H1 (cell line): ENCODE measurements at regions not wholly inside any gene's neighbourhood (a gene's known extent, or its start where the extent isn't known, plus 50 kb on each side); places are given as distances from the start of the nearest gene placed in this dataset.

ENCODE experiments used
- CTCF ChIA-PET: fragments of 300-600 bp; sonication (Branson Sonifier 250); formaldehyde crosslinking; loops from one replicate; lab custom pipeline; 2021; ENCODE audit not compliant: partially characterized antibody; lab: Charles Lee
- POLR2A ChIA-PET: fragments of 300-600 bp; sonication (Branson Sonifier 250); formaldehyde crosslinking; loops from one replicate; lab custom pipeline; 2021; ENCODE audit warnings: inconsistent platforms; ENCODE audit not compliant: partially characterized antibody; lab: Charles Lee
- DNase-seq, 2 experiments: peaks; one replicate each; pipeline versions ENCODE4 v3.0.0 to v3.0.0-alpha.2; 2010 to 2022; ENCODE audit warnings: low spot score in 2 of 2, low read depth in 1 of 2, mixed read lengths in 1 of 2
- FAIRE-seq: peaks from 2 replicates; lab custom pipeline; 2011; peaks lifted over from hg19 to GRCh38; lab: Jason Lieb, UNC
- H2AFZ ChIP-seq: 2 replicates; pipeline ENCODE4 v1.8.1; 2012; ENCODE audit warnings: low read length, inconsistent platforms
- H2AK5ac ChIP-seq: 2 replicates; pipeline ENCODE4 v1.6.1; 2013; ENCODE audit warnings: low read depth, low read length
- H2BK120ac ChIP-seq: replicated peaks from 2 replicates; pipeline ENCODE3; 2013; ENCODE audit warnings: low read depth, low read length, inconsistent platforms
- H2BK12ac ChIP-seq: 2 replicates; pipeline ENCODE4 v1.6.1; 2013; ENCODE audit warnings: low read depth, low read length
- H2BK15ac ChIP-seq: 2 replicates; pipeline ENCODE4 v1.6.1; 2013; ENCODE audit warnings: low read length
- H2BK20ac ChIP-seq: 2 replicates; pipeline ENCODE4 v1.6.1; 2013; ENCODE audit warnings: low read length
- H2BK5ac ChIP-seq: 2 replicates; pipeline ENCODE4 v1.6.1; 2013; ENCODE audit warnings: low read depth, low read length
- H3K14ac ChIP-seq: 2 replicates; pipeline ENCODE4 v1.6.1; 2013; ENCODE audit warnings: inconsistent platforms; ENCODE audit not compliant: insufficient read length
- H3K18ac ChIP-seq: 2 replicates; pipeline ENCODE4 v1.6.1; 2013; ENCODE audit warnings: low read length; ENCODE audit errors: extremely low read depth
- H3K23ac ChIP-seq: 2 replicates; pipeline ENCODE4 v1.6.1; 2013; ENCODE audit warnings: inconsistent platforms; ENCODE audit not compliant: insufficient read length
- H3K23me2 ChIP-seq: 2 replicates; pipeline ENCODE4 v1.6.1; 2013; ENCODE audit warnings: low read depth, low read length
- H3K27ac ChIP-seq: 2 replicates; pipeline ENCODE4 v1.6.1; 2011; ENCODE audit warnings: low read depth, low read length, inconsistent platforms
- H3K27me3 ChIP-seq, 4 experiments: replicated peaks in 1 of 4; 1 replicate in 1 of 4; 2 replicates in 3 of 4; pipeline versions ENCODE4 v1.6.1 to v1.8.1; 2011 to 2013; ENCODE audit warnings: low read length in 3 of 4, mild to moderate bottlenecking in 3 of 4, inconsistent platforms in 2 of 4, mixed read lengths in 2 of 4, moderate library complexity in 1 of 4; ENCODE audit not compliant: control insufficient read depth in 3 of 4, insufficient read depth in 3 of 4; ENCODE audit errors: extremely low read depth in 1 of 4
- H3K36me3 ChIP-seq, 4 experiments: 2 replicates each; pipeline versions ENCODE4 v1.6.1 to v1.8.1; 2011 to 2013; ENCODE audit warnings: mild to moderate bottlenecking in 4 of 4, low read length in 3 of 4, moderate library complexity in 2 of 4, control low read depth in 1 of 4, inconsistent platforms in 1 of 4; ENCODE audit not compliant: insufficient read depth in 4 of 4, control insufficient read depth in 2 of 4
- H3K4ac ChIP-seq: replicated peaks from 2 replicates; pipeline ENCODE3; 2013; ENCODE audit warnings: low read length, low read depth, mixed read lengths, inconsistent platforms; ENCODE audit not compliant: insufficient read length
- H3K4me1 ChIP-seq, 4 experiments: replicated peaks in 1 of 4; 1 replicate in 1 of 4; 2 replicates in 3 of 4; pipeline versions ENCODE4 v1.6.1 to v1.8.1; 2011 to 2013; ENCODE audit warnings: low read length in 3 of 4, inconsistent platforms in 2 of 4, mixed read lengths in 1 of 4; ENCODE audit not compliant: insufficient read depth in 4 of 4, control insufficient read depth in 3 of 4
- H3K4me2 ChIP-seq, 2 experiments: 2 replicates each; pipeline versions ENCODE4 v1.6.1 to v1.8.1; 2011 to 2013; ENCODE audit warnings: low read depth in 2 of 2, low read length in 2 of 2, control low read depth in 1 of 2, inconsistent platforms in 1 of 2, mild to moderate bottlenecking in 1 of 2; ENCODE audit not compliant: insufficient read depth in 1 of 2
- H3K4me3 ChIP-seq, 4 experiments: fragments of 200-600, 300-600 bp in 1 of 4; sonication (generic), shearing (Covaris generic), sonication (Bioruptor Twin) in 1 of 4; 2 replicates each; pipeline versions ENCODE4 v1.5.1 to v1.8.1; 2011 to 2016; ENCODE audit warnings: low read length in 4 of 4, low read depth in 3 of 4, control low read depth in 2 of 4, inconsistent platforms in 2 of 4, mild to moderate bottlenecking in 2 of 4, mixed read lengths in 1 of 4, moderate library complexity in 1 of 4; ENCODE audit not compliant: insufficient read depth in 2 of 4; ENCODE audit errors: extremely low read depth in 1 of 4
- H3K56ac ChIP-seq: replicated peaks from 2 replicates; pipeline ENCODE3; 2013; ENCODE audit warnings: low read depth, mild to moderate bottlenecking, mixed read lengths, low read length, inconsistent platforms; ENCODE audit not compliant: insufficient read length
- H3K79me1 ChIP-seq: 2 replicates; pipeline ENCODE4 v1.6.1; 2013; ENCODE audit warnings: low read depth, low read length, control low read depth
- H3K79me2 ChIP-seq, 2 experiments: 2 replicates each; pipeline versions ENCODE4 v1.6.1 to v1.8.1; 2012 to 2013; ENCODE audit warnings: low read length in 2 of 2, mild to moderate bottlenecking in 2 of 2, inconsistent platforms in 1 of 2; ENCODE audit not compliant: insufficient read depth in 2 of 2, control insufficient read depth in 1 of 2
- H3K9ac ChIP-seq, 4 experiments: replicated peaks in 1 of 4; 1 replicate in 1 of 4; 2 replicates in 3 of 4; pipeline versions ENCODE4 v1.6.1 to v1.8.1; 2011 to 2013; ENCODE audit warnings: low read depth in 3 of 4, low read length in 3 of 4, control low read depth in 2 of 4, mild to moderate bottlenecking in 2 of 4, moderate library complexity in 2 of 4, inconsistent platforms in 1 of 4; ENCODE audit errors: extremely low read depth in 1 of 4
- H3K9me3 ChIP-seq, 2 experiments: 2 replicates each; pipeline versions ENCODE4 v1.6.1 to v1.8.1; 2012 to 2013; ENCODE audit warnings: mild to moderate bottlenecking in 2 of 2, moderate library complexity in 2 of 2, control low read depth in 1 of 2, inconsistent platforms in 1 of 2, low read depth in 1 of 2, low read length in 1 of 2, mixed read lengths in 1 of 2; ENCODE audit not compliant: insufficient read depth in 2 of 2
- H4K20me1 ChIP-seq, 2 experiments: replicated peaks in 1 of 2; 2 replicates each; pipeline versions ENCODE3 to v1.8.1; 2011 to 2013; ENCODE audit warnings: inconsistent platforms in 2 of 2, low read length in 2 of 2, mild to moderate bottlenecking in 1 of 2; ENCODE audit not compliant: insufficient read depth in 2 of 2, control insufficient read depth in 1 of 2
- H4K5ac ChIP-seq: 2 replicates; pipeline ENCODE4 v1.6.1; 2013; ENCODE audit warnings: low read length, low read depth, mixed read lengths, inconsistent platforms; ENCODE audit not compliant: insufficient read length
- H4K8ac ChIP-seq: 2 replicates; pipeline ENCODE4 v1.8.0; 2013; ENCODE audit warnings: mild to moderate bottlenecking, moderate library complexity, low read length, inconsistent platforms; ENCODE audit not compliant: insufficient read depth; ENCODE audit errors: extremely low read depth
- H4K91ac ChIP-seq: replicated peaks from 2 replicates; pipeline ENCODE3; 2013; ENCODE audit warnings: low read length, mixed read lengths, inconsistent platforms; ENCODE audit not compliant: insufficient read length
- CBX5 ChIP-seq: fragments of 300-800, 300-1000 bp; sonication (generic); IDR thresholded peaks from 2 replicates; pipeline ENCODE4 v1.7.1; 2016; ENCODE audit warnings: antibody characterized with exemption, low read length, low read depth
- JUN ChIP-seq: IDR thresholded peaks from 2 replicates; pipeline ENCODE4 v1.6.1; 2011; ENCODE audit warnings: low read depth, mild to moderate bottlenecking, improper control_type of control experiment, low read length
- KDM4A ChIP-seq: IDR thresholded peaks from one replicate; pipeline ENCODE4 v1.7.1; 2012; ENCODE audit warnings: low read depth, mild to moderate bottlenecking, moderate library complexity, low read length, inconsistent platforms; ENCODE audit not compliant: severe bottlenecking
- RBBP5 ChIP-seq: IDR thresholded peaks from 2 replicates; pipeline ENCODE4 v1.7.1; 2012; ENCODE audit warnings: low read depth, mild to moderate bottlenecking, inconsistent platforms, low read length, moderate library complexity, borderline replicate concordance
- SUZ12 ChIP-seq: fragments of 200-600 bp; sonication (generic); IDR thresholded peaks from 2 replicates; pipeline ENCODE4 v1.6.1; 2012; ENCODE audit warnings: mild to moderate bottlenecking, inconsistent platforms, low read length, moderate library complexity, mixed read lengths

DNA sequence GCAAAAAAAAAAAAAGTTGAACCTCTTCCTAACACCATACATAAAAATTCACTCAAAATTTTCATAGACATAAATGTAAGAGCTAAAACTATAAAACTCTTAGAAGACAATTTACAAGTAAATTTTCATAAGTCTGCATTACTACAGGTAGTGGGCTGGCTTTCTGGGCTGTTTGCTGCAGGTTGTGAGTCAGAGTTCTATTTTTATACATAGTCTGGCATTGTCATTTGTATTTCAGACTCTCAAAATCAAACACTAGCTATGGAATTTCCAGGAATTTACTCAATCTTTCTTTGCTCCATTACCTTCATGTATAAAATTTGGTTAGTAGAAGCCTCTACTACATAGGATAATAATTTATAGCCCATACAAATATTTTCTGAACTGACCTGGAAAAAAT lies 227.2 kb downstream of the COX18 start:
- Histone ChIP-seq H3K4me2 (no peak overlapping the region), H3K23ac (no peak overlapping the region), H3K14ac (no peak overlapping the region), H3K23me2 (no peaks in the 10 kb centered on the region), H3K4me3 (no peak overlapping the region), H2BK20ac (no peak overlapping the region), H3K79me2 (no peaks in the 10 kb centered on the region), H3K27ac (no peak overlapping the region), H4K20me1 (no peaks in the 10 kb centered on the region), H3K27me3 (no peaks in the 10 kb centered on the region), H3K36me3 (no peaks in the 10 kb centered on the region), H4K91ac (no peak overlapping the region), H3K9ac (no peak overlapping the region), H3K18ac (no peak overlapping the region), H4K8ac (no peak overlapping the region), H2AK5ac (no peak overlapping the region), H3K4ac (no peak overlapping the region), H4K5ac (no peak overlapping the region), H3K56ac (no peak overlapping the region), H2AFZ (no peak overlapping the region), H2BK120ac (no peak overlapping the region), H2BK5ac (no peak overlapping the region), H2BK12ac (no peak overlapping the region), H3K4me1 (peaks cover 0 to 2% (median 0%) of the 10 kb centered on the region in 4 experiments; a peak in 2 of 7 replicates), H3K9me3 (peaks cover 0 to 7% of the 10 kb centered on the region in 2 experiments; a peak in 2 of 4 replicates), H3K79me1 (no peaks in the 10 kb centered on the region), H2BK15ac (no peak overlapping the region)
- CTCF ChIA-PET, result interaction anchor here (1.0 kb wide), 1 partner anchor 8 kb away, joined by 3 read pairs; no protein-coding TSS in a partner anchor
- FAIRE-seq (no peak), DNase-seq (no peak)
- TF ChIP-seq KDM4A (no peak), CBX5 (no peak), RBBP5 (no peak), JUN (no peak), SUZ12 (no peak)
- POLR2A ChIA-PET, result no interaction called here
